Lower lobe of right lung (tissue), 2 donors: ENCODE measurements at regions not wholly inside any gene's neighbourhood (a gene's known extent, or its start where the extent isn't known, plus 50 kb on each side); places are given as distances from the start of the nearest gene placed in this dataset.

Source experiments
- ATAC-seq, 2 donors: fragments of 200-7000 bp; cut with Tn5 transposase; one replicate each; pipeline ENCODE4 v1.9.1; 2020 to 2022; ENCODE audit warnings: mild to moderate bottlenecking in 2 of 2, moderate library complexity in 2 of 2
- DNase-seq: peaks from one replicate; pipeline ENCODE4 v3.0.0-alpha.2; 2020
- H3K27ac ChIP-seq: fragments of 200-600 bp; one replicate; pipeline ENCODE4 v1.8.0; 2022
- H3K27me3 ChIP-seq: fragments of 200-600 bp; one replicate; pipeline ENCODE4 v1.8.0; 2022; ENCODE audit warnings: low read depth
- H3K36me3 ChIP-seq: fragments of 200-600 bp; one replicate; pipeline ENCODE4 v1.8.0; 2022; ENCODE audit warnings: mild to moderate bottlenecking
- H3K4me1 ChIP-seq: fragments of 200-600 bp; one replicate; pipeline ENCODE4 v1.8.0; 2022
- H3K4me3 ChIP-seq: fragments of 200-600 bp; one replicate; pipeline ENCODE4 v1.8.0; 2022; ENCODE audit warnings: mild to moderate bottlenecking
- H3K9me3 ChIP-seq: fragments of 200-600 bp; one replicate; pipeline ENCODE4 v1.8.0; 2022
- intact Hi-C: fragments of 100-400 bp; cut with DNase I; formaldehyde crosslinking; loops from one replicate; pipeline ENCODE4 v1.11.0; 2022
- TF ChIP-seq, protein P1 (sequence below): fragments of 200-600 bp; IDR thresholded peaks from one replicate; pipeline ENCODE4 v1.8.0; 2022; ENCODE audit warnings: antibody characterized with exemption, mild to moderate bottlenecking
- donor health status: DM: no; HTN: yes; CAD: no; lungs with severe emphysema.

- TF ChIP-seq, protein P1, sequence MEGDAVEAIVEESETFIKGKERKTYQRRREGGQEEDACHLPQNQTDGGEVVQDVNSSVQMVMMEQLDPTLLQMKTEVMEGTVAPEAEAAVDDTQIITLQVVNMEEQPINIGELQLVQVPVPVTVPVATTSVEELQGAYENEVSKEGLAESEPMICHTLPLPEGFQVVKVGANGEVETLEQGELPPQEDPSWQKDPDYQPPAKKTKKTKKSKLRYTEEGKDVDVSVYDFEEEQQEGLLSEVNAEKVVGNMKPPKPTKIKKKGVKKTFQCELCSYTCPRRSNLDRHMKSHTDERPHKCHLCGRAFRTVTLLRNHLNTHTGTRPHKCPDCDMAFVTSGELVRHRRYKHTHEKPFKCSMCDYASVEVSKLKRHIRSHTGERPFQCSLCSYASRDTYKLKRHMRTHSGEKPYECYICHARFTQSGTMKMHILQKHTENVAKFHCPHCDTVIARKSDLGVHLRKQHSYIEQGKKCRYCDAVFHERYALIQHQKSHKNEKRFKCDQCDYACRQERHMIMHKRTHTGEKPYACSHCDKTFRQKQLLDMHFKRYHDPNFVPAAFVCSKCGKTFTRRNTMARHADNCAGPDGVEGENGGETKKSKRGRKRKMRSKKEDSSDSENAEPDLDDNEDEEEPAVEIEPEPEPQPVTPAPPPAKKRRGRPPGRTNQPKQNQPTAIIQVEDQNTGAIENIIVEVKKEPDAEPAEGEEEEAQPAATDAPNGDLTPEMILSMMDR, result no peak
- Histone ChIP-seq H3K4me1 (no peaks in the 10 kb centered on the region), H3K36me3 (no peaks in the 10 kb centered on the region), H3K4me3 (no peak overlapping the region), H3K9me3 (peaks cover 4% of the 10 kb centered on the region), H3K27ac (no peak overlapping the region), H3K27me3 (no peaks in the 10 kb centered on the region)
- intact Hi-C loops, result no loop called here
- ATAC-seq (no peak), DNase-seq (no peak)
These were observed 2547.7 kb downstream of the ARAP2 start for GRCh38 chr4:33696586-33696985.

- intact Hi-C loops, result no loop called here
- Histone ChIP-seq H3K4me3 (no peak overlapping the region), H3K27ac (no peak overlapping the region), H3K36me3 (no peaks in the 10 kb centered on the region), H3K9me3 (peaks cover 9% of the 10 kb centered on the region), H3K4me1 (no peaks in the 10 kb centered on the region), H3K27me3 (no peaks in the 10 kb centered on the region)
- TF ChIP-seq, protein P1, result no peak
- DNase-seq (no peak), ATAC-seq (no peak)
These were observed 2535.1 kb downstream of the ARAP2 start for GRCh38 chr4:33709247-33709646.

- Histone ChIP-seq H3K27ac (no peak overlapping the region), H3K4me3 (no peak overlapping the region), H3K36me3 (no peaks in the 10 kb centered on the region), H3K27me3 (no peaks in the 10 kb centered on the region), H3K9me3 (peaks cover 9% of the 10 kb centered on the region), H3K4me1 (no peaks in the 10 kb centered on the region)
- intact Hi-C loops, result no loop called here
- ATAC-seq (no peak), DNase-seq (no peak)
- TF ChIP-seq, protein P1, result no peak
These were observed 2532.5 kb downstream of the ARAP2 start for GRCh38 chr4:33711826-33712225.

DNA sequence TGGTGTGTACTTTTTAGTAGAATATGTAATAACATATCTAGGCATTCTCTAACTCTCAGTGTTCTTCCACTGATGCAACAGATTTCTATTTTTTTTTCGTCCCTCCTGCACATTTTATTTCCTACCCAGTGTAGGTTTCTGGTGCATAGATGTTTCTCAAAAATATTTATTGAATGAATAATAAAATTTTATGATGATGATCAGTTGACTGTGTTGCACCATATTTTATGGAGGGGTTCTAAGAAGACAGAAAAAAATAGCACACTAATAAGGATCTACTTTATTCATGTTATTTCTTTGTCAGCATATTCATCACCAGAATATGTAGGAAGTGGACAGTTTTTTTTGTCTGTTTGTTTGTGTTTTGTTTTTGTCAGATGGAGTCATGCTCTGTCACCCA, 2529.3 kb downstream of the ARAP2 start:
- H3K4me1 ChIP-seq, result no peaks in the 10 kb centered on the region
- no peak overlapping the region for H3K4me3 ChIP-seq
- H3K27ac ChIP-seq, result no peak overlapping the region
- intact Hi-C loops, result no loop called here
- peaks cover 4% of the 10 kb centered on the region for H3K9me3 ChIP-seq
- no peak for DNase-seq
- H3K27me3 ChIP-seq, result no peaks in the 10 kb centered on the region
- TF ChIP-seq, protein P1, result no peak
- no peaks in the 10 kb centered on the region for H3K36me3 ChIP-seq
- no peak for ATAC-seq

- no peak for ATAC-seq
- no peak for DNase-seq
- Histone ChIP-seq H3K4me1 (no peaks in the 10 kb centered on the region), H3K9me3 (no peaks in the 10 kb centered on the region), H3K27ac (no peak overlapping the region), H3K27me3 (no peaks in the 10 kb centered on the region), H3K4me3 (no peak overlapping the region), H3K36me3 (no peaks in the 10 kb centered on the region)
- TF ChIP-seq, protein P1, result no peak
- intact Hi-C loops, result no loop called here
These were observed 2528.4 kb downstream of the ARAP2 start for GRCh38 chr4:33715841-33716395.

DNA sequence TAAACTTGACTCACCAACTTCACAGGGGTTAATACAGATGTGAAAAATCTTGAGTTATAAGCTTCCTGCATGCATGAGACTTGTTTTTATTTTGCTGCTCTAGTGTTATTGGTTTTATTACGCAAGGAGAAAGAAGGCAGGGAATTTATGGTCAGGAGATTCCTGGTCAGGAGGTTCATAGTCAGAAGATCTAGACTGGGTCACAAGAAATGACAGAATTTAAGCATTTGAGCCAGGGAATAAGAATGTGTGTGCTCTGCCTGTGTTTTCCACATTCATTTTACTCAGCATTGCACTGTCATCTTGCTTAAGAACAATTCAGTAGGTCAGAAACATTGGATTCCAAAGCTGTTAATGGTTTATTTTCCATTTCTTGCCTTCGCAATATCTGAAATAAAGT, 2522.1 kb downstream of the ARAP2 start:
- Histone ChIP-seq H3K27me3 (no peaks in the 10 kb centered on the region), H3K4me3 (no peak overlapping the region), H3K27ac (no peak overlapping the region), H3K9me3 (no peaks in the 10 kb centered on the region), H3K4me1 (no peaks in the 10 kb centered on the region), H3K36me3 (no peaks in the 10 kb centered on the region)
- TF ChIP-seq, protein P1, result no peak
- ATAC-seq (no peak), DNase-seq (no peak)
- intact Hi-C loops, result no loop called here
